ENCODE measurements at regions not wholly inside any gene's neighbourhood (a gene's known extent, or its start where the extent isn't known, plus 50 kb on each side); places are given as distances from the start of the nearest gene placed in this dataset.

DNA sequence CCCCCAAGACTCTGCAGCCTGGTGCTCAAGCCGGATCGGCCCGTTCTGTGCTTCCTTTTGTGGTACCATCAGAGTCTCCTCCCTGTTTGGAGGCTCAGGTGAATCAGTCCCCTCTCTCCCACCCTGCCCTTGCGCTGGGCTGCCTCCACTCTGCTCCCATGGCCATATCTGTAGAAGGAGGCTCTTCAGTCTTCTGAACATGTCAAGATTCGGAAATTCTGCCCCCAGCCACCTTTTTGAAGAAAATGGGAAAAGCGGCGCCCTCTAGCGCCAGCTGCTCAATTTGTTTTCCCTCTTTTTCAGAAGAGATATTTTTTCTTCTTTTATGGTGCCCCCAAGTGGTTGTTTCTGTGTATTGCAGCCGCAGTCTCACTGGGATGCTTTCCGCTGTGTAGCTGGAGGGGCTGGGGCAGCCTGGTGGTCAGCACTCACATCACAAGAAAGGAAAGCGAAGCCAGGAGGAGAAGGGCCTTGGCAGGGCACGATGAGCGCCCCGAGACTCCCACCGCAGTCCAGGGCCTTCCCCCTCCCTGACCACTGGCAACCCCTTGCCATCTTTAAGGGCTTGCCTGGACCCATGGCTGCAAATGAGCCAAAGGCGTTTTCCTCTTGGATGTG is 58.4 kb upstream of the CACNA1E start (continued):
- no peak for TF ChIP-seq ZNF770 (CRISPR knock-in tag; IDR thresholded peaks at IDR 0.05)
- TF ChIP-seq, protein P1, sequence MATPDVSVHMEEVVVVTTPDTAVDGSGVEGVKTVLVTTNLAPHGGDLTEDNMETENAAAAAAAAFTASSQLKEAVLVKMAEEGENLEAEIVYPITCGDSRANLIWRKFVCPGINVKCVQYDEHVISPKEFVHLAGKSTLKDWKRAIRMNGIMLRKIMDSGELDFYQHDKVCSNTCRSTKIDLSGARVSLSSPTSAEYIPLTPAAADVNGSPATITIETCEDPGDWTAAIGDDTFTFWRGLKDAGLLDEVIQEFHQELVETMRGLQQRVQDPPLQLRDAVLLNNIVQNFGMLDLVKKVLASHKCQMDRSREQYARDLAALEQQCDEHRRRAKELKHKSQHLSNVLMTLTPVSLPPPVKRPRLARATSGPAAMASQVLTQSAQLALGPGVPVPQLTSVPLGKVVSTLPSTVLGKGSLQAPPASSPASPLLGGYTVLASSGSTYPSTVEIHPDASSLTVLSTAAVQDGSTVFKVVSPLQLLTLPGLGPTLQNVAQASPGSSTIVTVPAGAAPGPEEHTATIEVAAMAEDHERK (CRISPR knock-in tag; IDR thresholded peaks at IDR 0.05; ENCODE audit: low read depth), result no peak
- TF ChIP-seq ZMYM4 (CRISPR knock-in tag; IDR thresholded peaks at IDR 0.05), result 0 out of 2 replicates have a peak, but pooled peaks have one; percentile 18
- TF ChIP-seq AHDC1 (CRISPR knock-in tag; IDR thresholded peaks at IDR 0.05; ENCODE audit: borderline replicate concordance), result no peak
- TF ChIP-seq POLR2AphosphoS5 (IDR thresholded peaks at IDR 0.05; ENCODE audit: low read depth, low read length), result no peak
- no peak for TF ChIP-seq ZNF207 (IDR thresholded peaks at IDR 0.05; ENCODE audit: borderline replicate concordance)
- no peak for TF ChIP-seq ZNF256 (CRISPR knock-in tag; conservative IDR thresholded peaks at IDR 0.05)
- no peak for TF ChIP-seq JDP2 (CRISPR knock-in tag; IDR thresholded peaks at IDR 0.05; ENCODE audit: borderline replicate concordance)
- TF ChIP-seq SIN3A (IDR thresholded peaks at IDR 0.05; ENCODE audit: borderline replicate concordance, low read depth, low read length), result no peak
- 0 out of 2 replicates have a peak, but pooled peaks have one; percentile 22 for TF ChIP-seq KDM2A (CRISPR knock-in tag; IDR thresholded peaks at IDR 0.05; ENCODE audit: borderline replicate concordance, low read depth)
- no peak for TF ChIP-seq ZNF33B (CRISPR knock-in tag; IDR thresholded peaks at IDR 0.05)
- TF ChIP-seq FOXK1 (CRISPR knock-in tag; IDR thresholded peaks at IDR 0.05; ENCODE audit: borderline replicate concordance, low read depth), result 0 out of 2 replicates have a peak, but pooled peaks have one; percentile 36
- no peak for TF ChIP-seq ZNF607 (CRISPR knock-in tag; IDR thresholded peaks at IDR 0.05; ENCODE audit: borderline replicate concordance)
- TF ChIP-seq ZNF670 (CRISPR knock-in tag; IDR thresholded peaks at IDR 0.05; ENCODE audit: borderline replicate concordance), result no peak
- no peak for TF ChIP-seq PHF5A (CRISPR knock-in tag; IDR thresholded peaks at IDR 0.05; ENCODE audit: low read depth, unreplicated experiment)
- no peak for TF ChIP-seq DNMT3B (CRISPR knock-in tag; conservative IDR thresholded peaks at IDR 0.05)
- TF ChIP-seq ZBTB7A (CRISPR knock-in tag; IDR thresholded peaks at IDR 0.05), result no peak
- TF ChIP-seq, protein P2, sequence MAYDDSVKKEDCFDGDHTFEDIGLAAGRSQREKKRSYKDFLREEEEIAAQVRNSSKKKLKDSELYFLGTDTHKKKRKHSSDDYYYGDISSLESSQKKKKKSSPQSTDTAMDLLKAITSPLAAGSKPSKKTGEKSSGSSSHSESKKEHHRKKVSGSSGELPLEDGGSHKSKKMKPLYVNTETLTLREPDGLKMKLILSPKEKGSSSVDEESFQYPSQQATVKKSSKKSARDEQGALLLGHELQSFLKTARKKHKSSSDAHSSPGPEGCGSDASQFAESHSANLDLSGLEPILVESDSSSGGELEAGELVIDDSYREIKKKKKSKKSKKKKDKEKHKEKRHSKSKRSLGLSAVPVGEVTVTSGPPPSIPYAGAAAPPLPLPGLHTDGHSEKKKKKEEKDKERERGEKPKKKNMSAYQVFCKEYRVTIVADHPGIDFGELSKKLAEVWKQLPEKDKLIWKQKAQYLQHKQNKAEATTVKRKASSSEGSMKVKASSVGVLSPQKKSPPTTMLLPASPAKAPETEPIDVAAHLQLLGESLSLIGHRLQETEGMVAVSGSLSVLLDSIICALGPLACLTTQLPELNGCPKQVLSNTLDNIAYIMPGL (CRISPR knock-in tag; IDR thresholded peaks at IDR 0.05; ENCODE audit: borderline replicate concordance in 1 of 2, low read depth in 1 of 2), result peak; percentile 35 to 54; a peak in 1 of 4 replicates
- TF ChIP-seq SMC3 (IDR thresholded peaks at IDR 0.05; ENCODE audit: low read length), result peak; percentile 91
